SH-SY5Y (cell line): ENCODE measurements at regions not wholly inside any gene's neighbourhood (a gene's known extent, or its start where the extent isn't known, plus 50 kb on each side); places are given as distances from the start of the nearest gene placed in this dataset.

ENCODE experiments used
- GATA2 ChIP-seq: IDR thresholded peaks from 2 replicates; pipeline ENCODE4 v1.6.1; 2011; ENCODE audit warnings: mild to moderate bottlenecking, low read depth, low read length
- GATA3 ChIP-seq: IDR thresholded peaks from 2 replicates; pipeline ENCODE4 v1.6.1; 2011; ENCODE audit warnings: low read depth, mild to moderate bottlenecking, low read length, moderate library complexity

GRCh38 chr7:25763463-25763860 is 388.5 kb upstream of the NFE2L3 start:
- TF ChIP-seq GATA3 (no peak), GATA2 (no peak)
